IPS DF 19.7 (cell line): ENCODE measurements at regions not wholly inside any gene's neighbourhood (a gene's known extent, or its start where the extent isn't known, plus 50 kb on each side); places are given as distances from the start of the nearest gene placed in this dataset.
"Not testable (repeated sequence)": the region's sequence is repeated elsewhere in the genome, so short reads cannot be mapped to it uniquely, and the experiment has no call there.

ENCODE experiments used
- DNase-seq: peaks from one replicate; pipeline ENCODE4 v3.0.0-alpha.2; 2013; ENCODE audit warnings: low read depth, low spot score

GRCh38 chr6:3672339-3672738 is 79.2 kb downstream of the PXDC1 start:
- DNase-seq, result not testable (repeated sequence)

- no peak for DNase-seq
Measured at GRCh38 chr6:3671382-3671781, 80.1 kb downstream of the PXDC1 start.

- no peak for DNase-seq
Measured at GRCh38 chr6:3670356-3670755, 81.2 kb downstream of the PXDC1 start.

- DNase-seq, result no peak
Measured at GRCh38 chr6:3669916-3670315, 81.6 kb downstream of the PXDC1 start.

- no peak for DNase-seq
Measured at GRCh38 chr6:3665608-3666007, 85.9 kb downstream of the PXDC1 start.

GRCh38 chr6:3664625-3665041 is 86.9 kb downstream of the PXDC1 start:
- DNase-seq, result no peak

GRCh38 chr6:3663811-3664210 is 87.7 kb downstream of the PXDC1 start:
- no peak for DNase-seq

GRCh38 chr6:3663081-3663480 is 88.4 kb downstream of the PXDC1 start:
- DNase-seq, result no peak

- DNase-seq, result no peak
Measured at GRCh38 chr6:3661390-3661789, 90.1 kb downstream of the PXDC1 start.

GRCh38 chr6:3660473-3660872 is 91.0 kb downstream of the PXDC1 start:
- no peak for DNase-seq

- no peak for DNase-seq
Measured at GRCh38 chr6:3659748-3660147, 91.8 kb downstream of the PXDC1 start.

GRCh38 chr6:3656076-3656475 is 95.4 kb downstream of the PXDC1 start:
- DNase-seq, result no peak

GRCh38 chr6:3654898-3655297 is 96.6 kb downstream of the PXDC1 start:
- DNase-seq, result no peak

- no peak for DNase-seq
Measured at GRCh38 chr6:3654436-3654835, 97.1 kb downstream of the PXDC1 start.

- no peak for DNase-seq
Measured at GRCh38 chr6:3653528-3654070, 97.9 kb downstream of the PXDC1 start.

- no peak for DNase-seq
Measured at GRCh38 chr6:3651698-3652229, 99.7 kb downstream of the PXDC1 start.

- no peak for DNase-seq
Measured at GRCh38 chr6:3650959-3651697, 100.4 kb downstream of the PXDC1 start.

GRCh38 chr6:3650076-3650958 is 101.2 kb downstream of the PXDC1 start:
- no peak for DNase-seq

- DNase-seq, result no peak
Measured at GRCh38 chr6:3648724-3649123, 102.8 kb downstream of the PXDC1 start.

- no peak for DNase-seq
Measured at GRCh38 chr6:3646616-3647362, 104.7 kb downstream of the PXDC1 start.

- DNase-seq, result no peak
Measured at GRCh38 chr6:3644739-3645012, 106.8 kb downstream of the PXDC1 start.
